H1 (cell line): ENCODE measurements at regions not wholly inside any gene's neighbourhood (a gene's known extent, or its start where the extent isn't known, plus 50 kb on each side); places are given as distances from the start of the nearest gene placed in this dataset.

ENCODE experiments used
- EGR1 ChIP-seq: IDR thresholded peaks from 2 replicates; pipeline ENCODE4 v1.6.1; 2011; ENCODE audit warnings: low read depth, low read length, borderline replicate concordance
- EP300 ChIP-seq, 2 experiments: IDR thresholded peaks; 1 replicate in 1 of 2; 2 replicates in 1 of 2; pipeline ENCODE4 v1.6.1; 2011 to 2012; ENCODE audit warnings: low read depth in 2 of 2, low read length in 2 of 2, mild to moderate bottlenecking in 2 of 2, borderline replicate concordance in 1 of 2, inconsistent platforms in 1 of 2, moderate library complexity in 1 of 2
- JUND ChIP-seq: IDR thresholded peaks from 2 replicates; pipeline ENCODE4 v1.6.1; 2011; ENCODE audit warnings: mild to moderate bottlenecking, improper control_type of control experiment, low read length
- KDM1A ChIP-seq: fragments of 200-600, 300-600 bp; sonication (generic); IDR thresholded peaks from 2 replicates; pipeline ENCODE4 v1.7.1; 2016; ENCODE audit warnings: mild to moderate bottlenecking, low read length, borderline replicate concordance
- SIN3A ChIP-seq, 2 experiments: IDR thresholded peaks in 1 of 2; conservative IDR thresholded peaks in 1 of 2; 2 replicates each; pipeline ENCODE4 v1.6.1; 2011 to 2012; ENCODE audit warnings: low read length in 2 of 2, improper control_type of control experiment in 1 of 2, low read depth in 1 of 2, mild to moderate bottlenecking in 1 of 2
- TBP ChIP-seq: IDR thresholded peaks from 2 replicates; pipeline ENCODE4 v1.6.1; 2011; ENCODE audit warnings: low read depth, low read length, improper control_type of control experiment
- TF ChIP-seq, protein P1 (sequence below): fragments of 300-600 bp; sonication (generic); IDR thresholded peaks from 2 replicates; pipeline ENCODE4 v1.7.1; 2012; ENCODE audit warnings: low read length, moderate library complexity, mild to moderate bottlenecking, inconsistent platforms; ENCODE audit not compliant: insufficient replicate concordance
- TF ChIP-seq, protein P2 (sequence below), 3 experiments: IDR thresholded peaks; 1 replicate in 2 of 3; 2 replicates in 1 of 3; pipeline versions ENCODE4 v1.5.1 to v1.6.1; 2011; ENCODE audit warnings: low read length in 3 of 3, mild to moderate bottlenecking in 3 of 3, inconsistent platforms in 2 of 3, low read depth in 1 of 3, moderate library complexity in 1 of 3; ENCODE audit not compliant: insufficient read depth in 1 of 3; ENCODE audit errors: control extremely low read depth in 1 of 3

GRCh38 chr2:125444106-125444505 is 1211.9 kb upstream of the GYPC start (continued):
- TF ChIP-seq, protein P1, sequence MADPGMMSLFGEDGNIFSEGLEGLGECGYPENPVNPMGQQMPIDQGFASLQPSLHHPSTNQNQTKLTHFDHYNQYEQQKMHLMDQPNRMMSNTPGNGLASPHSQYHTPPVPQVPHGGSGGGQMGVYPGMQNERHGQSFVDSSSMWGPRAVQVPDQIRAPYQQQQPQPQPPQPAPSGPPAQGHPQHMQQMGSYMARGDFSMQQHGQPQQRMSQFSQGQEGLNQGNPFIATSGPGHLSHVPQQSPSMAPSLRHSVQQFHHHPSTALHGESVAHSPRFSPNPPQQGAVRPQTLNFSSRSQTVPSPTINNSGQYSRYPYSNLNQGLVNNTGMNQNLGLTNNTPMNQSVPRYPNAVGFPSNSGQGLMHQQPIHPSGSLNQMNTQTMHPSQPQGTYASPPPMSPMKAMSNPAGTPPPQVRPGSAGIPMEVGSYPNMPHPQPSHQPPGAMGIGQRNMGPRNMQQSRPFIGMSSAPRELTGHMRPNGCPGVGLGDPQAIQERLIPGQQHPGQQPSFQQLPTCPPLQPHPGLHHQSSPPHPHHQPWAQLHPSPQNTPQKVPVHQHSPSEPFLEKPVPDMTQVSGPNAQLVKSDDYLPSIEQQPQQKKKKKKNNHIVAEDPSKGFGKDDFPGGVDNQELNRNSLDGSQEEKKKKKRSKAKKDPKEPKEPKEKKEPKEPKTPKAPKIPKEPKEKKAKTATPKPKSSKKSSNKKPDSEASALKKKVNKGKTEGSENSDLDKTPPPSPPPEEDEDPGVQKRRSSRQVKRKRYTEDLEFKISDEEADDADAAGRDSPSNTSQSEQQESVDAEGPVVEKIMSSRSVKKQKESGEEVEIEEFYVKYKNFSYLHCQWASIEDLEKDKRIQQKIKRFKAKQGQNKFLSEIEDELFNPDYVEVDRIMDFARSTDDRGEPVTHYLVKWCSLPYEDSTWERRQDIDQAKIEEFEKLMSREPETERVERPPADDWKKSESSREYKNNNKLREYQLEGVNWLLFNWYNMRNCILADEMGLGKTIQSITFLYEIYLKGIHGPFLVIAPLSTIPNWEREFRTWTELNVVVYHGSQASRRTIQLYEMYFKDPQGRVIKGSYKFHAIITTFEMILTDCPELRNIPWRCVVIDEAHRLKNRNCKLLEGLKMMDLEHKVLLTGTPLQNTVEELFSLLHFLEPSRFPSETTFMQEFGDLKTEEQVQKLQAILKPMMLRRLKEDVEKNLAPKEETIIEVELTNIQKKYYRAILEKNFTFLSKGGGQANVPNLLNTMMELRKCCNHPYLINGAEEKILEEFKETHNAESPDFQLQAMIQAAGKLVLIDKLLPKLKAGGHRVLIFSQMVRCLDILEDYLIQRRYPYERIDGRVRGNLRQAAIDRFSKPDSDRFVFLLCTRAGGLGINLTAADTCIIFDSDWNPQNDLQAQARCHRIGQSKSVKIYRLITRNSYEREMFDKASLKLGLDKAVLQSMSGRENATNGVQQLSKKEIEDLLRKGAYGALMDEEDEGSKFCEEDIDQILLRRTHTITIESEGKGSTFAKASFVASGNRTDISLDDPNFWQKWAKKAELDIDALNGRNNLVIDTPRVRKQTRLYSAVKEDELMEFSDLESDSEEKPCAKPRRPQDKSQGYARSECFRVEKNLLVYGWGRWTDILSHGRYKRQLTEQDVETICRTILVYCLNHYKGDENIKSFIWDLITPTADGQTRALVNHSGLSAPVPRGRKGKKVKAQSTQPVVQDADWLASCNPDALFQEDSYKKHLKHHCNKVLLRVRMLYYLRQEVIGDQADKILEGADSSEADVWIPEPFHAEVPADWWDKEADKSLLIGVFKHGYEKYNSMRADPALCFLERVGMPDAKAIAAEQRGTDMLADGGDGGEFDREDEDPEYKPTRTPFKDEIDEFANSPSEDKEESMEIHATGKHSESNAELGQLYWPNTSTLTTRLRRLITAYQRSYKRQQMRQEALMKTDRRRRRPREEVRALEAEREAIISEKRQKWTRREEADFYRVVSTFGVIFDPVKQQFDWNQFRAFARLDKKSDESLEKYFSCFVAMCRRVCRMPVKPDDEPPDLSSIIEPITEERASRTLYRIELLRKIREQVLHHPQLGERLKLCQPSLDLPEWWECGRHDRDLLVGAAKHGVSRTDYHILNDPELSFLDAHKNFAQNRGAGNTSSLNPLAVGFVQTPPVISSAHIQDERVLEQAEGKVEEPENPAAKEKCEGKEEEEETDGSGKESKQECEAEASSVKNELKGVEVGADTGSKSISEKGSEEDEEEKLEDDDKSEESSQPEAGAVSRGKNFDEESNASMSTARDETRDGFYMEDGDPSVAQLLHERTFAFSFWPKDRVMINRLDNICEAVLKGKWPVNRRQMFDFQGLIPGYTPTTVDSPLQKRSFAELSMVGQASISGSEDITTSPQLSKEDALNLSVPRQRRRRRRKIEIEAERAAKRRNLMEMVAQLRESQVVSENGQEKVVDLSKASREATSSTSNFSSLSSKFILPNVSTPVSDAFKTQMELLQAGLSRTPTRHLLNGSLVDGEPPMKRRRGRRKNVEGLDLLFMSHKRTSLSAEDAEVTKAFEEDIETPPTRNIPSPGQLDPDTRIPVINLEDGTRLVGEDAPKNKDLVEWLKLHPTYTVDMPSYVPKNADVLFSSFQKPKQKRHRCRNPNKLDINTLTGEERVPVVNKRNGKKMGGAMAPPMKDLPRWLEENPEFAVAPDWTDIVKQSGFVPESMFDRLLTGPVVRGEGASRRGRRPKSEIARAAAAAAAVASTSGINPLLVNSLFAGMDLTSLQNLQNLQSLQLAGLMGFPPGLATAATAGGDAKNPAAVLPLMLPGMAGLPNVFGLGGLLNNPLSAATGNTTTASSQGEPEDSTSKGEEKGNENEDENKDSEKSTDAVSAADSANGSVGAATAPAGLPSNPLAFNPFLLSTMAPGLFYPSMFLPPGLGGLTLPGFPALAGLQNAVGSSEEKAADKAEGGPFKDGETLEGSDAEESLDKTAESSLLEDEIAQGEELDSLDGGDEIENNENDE: no peak
- TF ChIP-seq EP300 (IDR thresholded peaks at IDR 0.05; ENCODE audit: borderline replicate concordance in 1 of 2, low read depth in 2 of 2, low read length in 2 of 2) (no peak), SIN3A (conservative IDR thresholded peaks at IDR 0.05 in 1 of 2, IDR thresholded peaks at IDR 0.05 in 1 of 2; ENCODE audit: low read depth in 1 of 2, low read length in 2 of 2) (no peak), EGR1 (no peak), JUND (no peak), KDM1A (no peak), TBP (no peak)
- TF ChIP-seq, protein P2, sequence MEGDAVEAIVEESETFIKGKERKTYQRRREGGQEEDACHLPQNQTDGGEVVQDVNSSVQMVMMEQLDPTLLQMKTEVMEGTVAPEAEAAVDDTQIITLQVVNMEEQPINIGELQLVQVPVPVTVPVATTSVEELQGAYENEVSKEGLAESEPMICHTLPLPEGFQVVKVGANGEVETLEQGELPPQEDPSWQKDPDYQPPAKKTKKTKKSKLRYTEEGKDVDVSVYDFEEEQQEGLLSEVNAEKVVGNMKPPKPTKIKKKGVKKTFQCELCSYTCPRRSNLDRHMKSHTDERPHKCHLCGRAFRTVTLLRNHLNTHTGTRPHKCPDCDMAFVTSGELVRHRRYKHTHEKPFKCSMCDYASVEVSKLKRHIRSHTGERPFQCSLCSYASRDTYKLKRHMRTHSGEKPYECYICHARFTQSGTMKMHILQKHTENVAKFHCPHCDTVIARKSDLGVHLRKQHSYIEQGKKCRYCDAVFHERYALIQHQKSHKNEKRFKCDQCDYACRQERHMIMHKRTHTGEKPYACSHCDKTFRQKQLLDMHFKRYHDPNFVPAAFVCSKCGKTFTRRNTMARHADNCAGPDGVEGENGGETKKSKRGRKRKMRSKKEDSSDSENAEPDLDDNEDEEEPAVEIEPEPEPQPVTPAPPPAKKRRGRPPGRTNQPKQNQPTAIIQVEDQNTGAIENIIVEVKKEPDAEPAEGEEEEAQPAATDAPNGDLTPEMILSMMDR (IDR thresholded peaks at IDR 0.05; ENCODE audit: control extremely low read depth in 1 of 3, insufficient read depth in 1 of 3, low read depth in 1 of 3, low read length in 3 of 3): no peak
